ENCODE measurements at regions not wholly inside any gene's neighbourhood (a gene's known extent, or its start where the extent isn't known, plus 50 kb on each side); places are given as distances from the start of the nearest gene placed in this dataset.

DNA sequence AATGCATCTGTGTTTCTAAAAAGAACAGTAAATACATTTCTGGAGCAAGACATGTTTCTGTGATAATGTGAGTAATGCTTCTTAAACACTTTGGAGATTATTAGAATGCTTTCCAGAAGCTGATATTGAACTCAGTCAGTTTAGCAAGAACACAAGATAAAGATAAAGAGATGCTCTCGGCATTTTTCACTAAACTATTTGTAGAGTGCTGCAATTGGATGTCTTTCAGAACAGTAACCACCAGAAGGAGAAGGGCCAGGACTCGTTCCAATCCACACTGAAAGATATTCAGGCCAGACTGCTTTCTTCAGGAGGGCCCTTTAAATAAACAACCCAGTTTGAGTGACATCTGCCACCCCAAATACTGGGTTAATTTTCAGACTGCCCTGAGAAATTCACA, 456.0 kb downstream of the TBC1D4 start:
- TF ChIP-seq, protein P1, sequence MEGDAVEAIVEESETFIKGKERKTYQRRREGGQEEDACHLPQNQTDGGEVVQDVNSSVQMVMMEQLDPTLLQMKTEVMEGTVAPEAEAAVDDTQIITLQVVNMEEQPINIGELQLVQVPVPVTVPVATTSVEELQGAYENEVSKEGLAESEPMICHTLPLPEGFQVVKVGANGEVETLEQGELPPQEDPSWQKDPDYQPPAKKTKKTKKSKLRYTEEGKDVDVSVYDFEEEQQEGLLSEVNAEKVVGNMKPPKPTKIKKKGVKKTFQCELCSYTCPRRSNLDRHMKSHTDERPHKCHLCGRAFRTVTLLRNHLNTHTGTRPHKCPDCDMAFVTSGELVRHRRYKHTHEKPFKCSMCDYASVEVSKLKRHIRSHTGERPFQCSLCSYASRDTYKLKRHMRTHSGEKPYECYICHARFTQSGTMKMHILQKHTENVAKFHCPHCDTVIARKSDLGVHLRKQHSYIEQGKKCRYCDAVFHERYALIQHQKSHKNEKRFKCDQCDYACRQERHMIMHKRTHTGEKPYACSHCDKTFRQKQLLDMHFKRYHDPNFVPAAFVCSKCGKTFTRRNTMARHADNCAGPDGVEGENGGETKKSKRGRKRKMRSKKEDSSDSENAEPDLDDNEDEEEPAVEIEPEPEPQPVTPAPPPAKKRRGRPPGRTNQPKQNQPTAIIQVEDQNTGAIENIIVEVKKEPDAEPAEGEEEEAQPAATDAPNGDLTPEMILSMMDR (IDR thresholded peaks at IDR 0.05; ENCODE audit: low read length): no peak
- no peak for TF ChIP-seq EZH2 (IDR thresholded peaks at IDR 0.05; ENCODE audit: borderline replicate concordance, low read length)

All from OCI-LY1 (cell line).